ENCODE measurements at regions not wholly inside any gene's neighbourhood (a gene's known extent, or its start where the extent isn't known, plus 50 kb on each side); places are given as distances from the start of the nearest gene placed in this dataset.

- Histone ChIP-seq H3K9me3 (ENCODE audit: low read length) (no peaks in the 10 kb centered on the region), H3K27ac (ENCODE audit: low read depth, low read length) (no peak overlapping the region), H3K4me3 (ENCODE audit: low read depth in 1 of 2, low read length in 2 of 2) (no peak overlapping the region), H3K9ac (ENCODE audit: low read length) (no peak overlapping the region), H3K36me3 (ENCODE audit: insufficient read depth, low read length) (no peaks in the 10 kb centered on the region), H3K27me3 (ENCODE audit: control insufficient read depth in 1 of 2, insufficient read depth in 2 of 2, low read length in 2 of 2) (peaks cover 10 to 25% of the 10 kb centered on the region in 2 donors), H3K4me1 (ENCODE audit: insufficient read depth, low read length) (peaks cover 29% of the 10 kb centered on the region)
These were observed 51.8 kb upstream of the PSD2 start for GRCh38 chr5:139743804-139744203.

- H3K4me3 ChIP-seq (ENCODE audit: low read depth in 1 of 2, low read length in 2 of 2) = no peak overlapping the region
These were observed 51.0 kb upstream of the PSD2 start for GRCh38 chr5:139744471-139745131.

GRCh38 chr5:139745132-139745799 is 50.3 kb upstream of the PSD2 start:
- Histone ChIP-seq H3K4me1 (ENCODE audit: insufficient read depth, low read length) (peaks cover 29% of the 10 kb centered on the region), H3K4me3 (ENCODE audit: low read depth in 1 of 2, low read length in 2 of 2) (peak overlapping the region in 1 of 2 donors; percentile 22), H3K27me3 (ENCODE audit: control insufficient read depth in 1 of 2, insufficient read depth in 2 of 2, low read length in 2 of 2) (peaks cover 18 to 28% of the 10 kb centered on the region in 2 donors), H3K9me3 (ENCODE audit: low read length) (no peaks in the 10 kb centered on the region), H3K9ac (ENCODE audit: low read length) (no peak overlapping the region), H3K27ac (ENCODE audit: low read depth, low read length) (no peak overlapping the region), H3K36me3 (ENCODE audit: insufficient read depth, low read length) (no peaks in the 10 kb centered on the region)

More at GRCh38 chr5:139744471-139745131, 51.0 kb upstream of the PSD2 start:
- Histone ChIP-seq H3K9ac (ENCODE audit: low read length) (no peak overlapping the region), H3K4me1 (ENCODE audit: insufficient read depth, low read length) (peaks cover 29% of the 10 kb centered on the region), H3K9me3 (ENCODE audit: low read length) (no peaks in the 10 kb centered on the region), H3K36me3 (ENCODE audit: insufficient read depth, low read length) (no peaks in the 10 kb centered on the region), H3K27ac (ENCODE audit: low read depth, low read length) (no peak overlapping the region), H3K27me3 (ENCODE audit: control insufficient read depth in 1 of 2, insufficient read depth in 2 of 2, low read length in 2 of 2) (peaks cover 18 to 28% of the 10 kb centered on the region in 2 donors)

DNA sequence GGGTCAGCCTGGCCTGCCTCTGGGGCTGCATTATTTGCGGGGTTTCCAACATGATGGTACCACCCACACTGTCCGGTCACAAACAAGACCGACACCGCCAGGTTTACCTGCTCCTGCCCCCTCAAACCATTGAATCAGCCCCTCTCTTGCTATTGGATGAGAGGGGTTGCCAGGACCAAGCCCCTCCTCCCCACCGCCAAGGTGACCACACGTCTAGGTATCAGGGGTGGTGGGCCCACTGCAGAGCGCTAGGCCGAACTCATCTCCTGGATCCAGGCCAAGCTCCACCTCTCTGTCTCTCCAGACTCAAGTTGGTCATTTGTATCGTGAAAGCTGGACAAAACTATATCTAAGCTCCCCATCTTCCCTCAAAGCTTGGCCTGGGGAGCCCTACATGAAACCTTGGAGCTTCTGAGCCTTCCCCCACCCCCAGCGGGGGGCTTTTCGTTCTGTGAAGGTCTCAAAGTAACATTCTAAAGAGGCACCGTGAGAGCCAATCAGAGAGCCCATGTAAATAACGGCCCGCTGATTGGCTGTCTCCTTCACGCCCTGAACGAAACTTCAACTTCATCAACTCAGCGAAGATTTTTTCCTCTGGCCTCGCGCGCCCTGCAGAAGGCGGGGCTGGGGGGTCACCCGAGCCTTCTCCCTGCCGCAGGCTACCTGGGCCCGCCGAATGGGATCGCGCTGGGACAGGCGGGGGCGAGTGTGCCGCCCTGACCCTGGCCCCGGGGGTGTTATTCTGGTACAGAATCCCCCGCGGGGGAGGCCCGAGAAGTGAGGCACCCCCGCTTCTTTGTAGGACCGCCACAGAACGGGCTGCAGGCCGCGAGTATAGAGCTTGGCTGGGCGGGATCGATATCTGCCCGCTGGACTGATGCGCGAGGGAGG is 49.6 kb upstream of the PSD2 start:
- no peaks in the 10 kb centered on the region for H3K9me3 ChIP-seq (ENCODE audit: low read length)
- peaks cover 18 to 28% of the 10 kb centered on the region in 2 donors for H3K27me3 ChIP-seq (ENCODE audit: control insufficient read depth in 1 of 2, insufficient read depth in 2 of 2, low read length in 2 of 2)
- H3K4me3 ChIP-seq (ENCODE audit: low read depth in 1 of 2, low read length in 2 of 2) = peak overlapping the region; percentile 39 to 48
- H3K9ac ChIP-seq (ENCODE audit: low read length) = no peak overlapping the region
- H3K4me1 ChIP-seq (ENCODE audit: insufficient read depth, low read length) = peaks cover 29% of the 10 kb centered on the region
- peak overlapping the region; percentile 24 for H3K27ac ChIP-seq (ENCODE audit: low read depth, low read length)
- H3K36me3 ChIP-seq (ENCODE audit: insufficient read depth, low read length) = no peaks in the 10 kb centered on the region

Measured in muscle layer of colon (tissue), 2 donors.